ENCODE measurements at regions not wholly inside any gene's neighbourhood (a gene's known extent, or its start where the extent isn't known, plus 50 kb on each side); places are given as distances from the start of the nearest gene placed in this dataset.

GRCh38 chr1:81069856-81070255 lies 730.9 kb upstream of the ADGRL2 start:
- WGBS, 4 donors: 82 to 87% (median 85%) methylated on average over 3 of the region's 3 CpGs
- DNase-seq: no peak

GRCh38 chr1:81068726-81069125 lies 732.0 kb upstream of the ADGRL2 start:
- Histone ChIP-seq H3K27me3 (no peaks in the 10 kb centered on the region), H3K4me1 (replicated peaks in 1 of 2) (no peaks in the 10 kb centered on the region), H3K9me3 (replicated peaks in 1 of 3) (no peaks in the 10 kb centered on the region), H3K36me3 (replicated peaks in 1 of 2) (no peaks in the 10 kb centered on the region), H3K4me3 (no peak overlapping the region), H3K27ac (no peak overlapping the region)
- DNase-seq: no peak
- intact Hi-C loops (cut with DNase I): no loop called here
- TF ChIP-seq, protein P1, sequence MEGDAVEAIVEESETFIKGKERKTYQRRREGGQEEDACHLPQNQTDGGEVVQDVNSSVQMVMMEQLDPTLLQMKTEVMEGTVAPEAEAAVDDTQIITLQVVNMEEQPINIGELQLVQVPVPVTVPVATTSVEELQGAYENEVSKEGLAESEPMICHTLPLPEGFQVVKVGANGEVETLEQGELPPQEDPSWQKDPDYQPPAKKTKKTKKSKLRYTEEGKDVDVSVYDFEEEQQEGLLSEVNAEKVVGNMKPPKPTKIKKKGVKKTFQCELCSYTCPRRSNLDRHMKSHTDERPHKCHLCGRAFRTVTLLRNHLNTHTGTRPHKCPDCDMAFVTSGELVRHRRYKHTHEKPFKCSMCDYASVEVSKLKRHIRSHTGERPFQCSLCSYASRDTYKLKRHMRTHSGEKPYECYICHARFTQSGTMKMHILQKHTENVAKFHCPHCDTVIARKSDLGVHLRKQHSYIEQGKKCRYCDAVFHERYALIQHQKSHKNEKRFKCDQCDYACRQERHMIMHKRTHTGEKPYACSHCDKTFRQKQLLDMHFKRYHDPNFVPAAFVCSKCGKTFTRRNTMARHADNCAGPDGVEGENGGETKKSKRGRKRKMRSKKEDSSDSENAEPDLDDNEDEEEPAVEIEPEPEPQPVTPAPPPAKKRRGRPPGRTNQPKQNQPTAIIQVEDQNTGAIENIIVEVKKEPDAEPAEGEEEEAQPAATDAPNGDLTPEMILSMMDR (IDR thresholded peaks at IDR 0.05): no peak
- TF ChIP-seq POLR2A (IDR thresholded peaks at IDR 0.05): no peak
- WGBS, 4 donors: 57 to 79% (median 62%) methylated on average over 4 of the region's 4 CpGs

More at GRCh38 chr1:81069856-81070255, 730.9 kb upstream of the ADGRL2 start:
- Histone ChIP-seq H3K27me3 (no peaks in the 10 kb centered on the region), H3K4me1 (replicated peaks in 1 of 2) (no peaks in the 10 kb centered on the region), H3K4me3 (no peak overlapping the region), H3K36me3 (replicated peaks in 1 of 2) (no peaks in the 10 kb centered on the region), H3K9me3 (replicated peaks in 1 of 3) (no peaks in the 10 kb centered on the region), H3K27ac (no peak overlapping the region)
- TF ChIP-seq, protein P1 (IDR thresholded peaks at IDR 0.05): no peak
- no peak for TF ChIP-seq POLR2A (IDR thresholded peaks at IDR 0.05)
- intact Hi-C loops (cut with DNase I): no loop called here

DNA sequence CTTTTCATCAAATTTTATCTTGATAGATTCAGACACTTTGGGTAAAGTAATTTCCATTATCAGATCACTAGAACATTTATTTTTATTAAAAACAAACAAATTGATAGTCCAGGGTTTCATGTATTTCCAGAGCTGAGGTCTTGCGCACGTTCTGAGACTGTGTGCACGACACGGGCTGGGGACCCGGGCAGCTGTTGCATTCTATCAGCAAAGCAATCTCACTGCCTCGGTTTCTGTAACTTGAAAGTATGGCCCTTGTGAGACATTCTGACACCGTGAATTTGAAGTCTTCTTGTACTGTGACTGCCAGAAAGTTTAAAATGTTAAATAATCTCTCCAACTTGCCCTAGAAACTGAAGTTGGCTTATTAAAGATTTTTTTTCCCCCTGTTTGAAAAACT lies 746.9 kb upstream of the ADGRL2 start:
- intact Hi-C loops (cut with DNase I): no loop called here
- Histone ChIP-seq H3K9me3 (replicated peaks in 1 of 3) (no peaks in the 10 kb centered on the region), H3K27me3 (no peaks in the 10 kb centered on the region), H3K4me3 (no peak overlapping the region), H3K27ac (no peak overlapping the region), H3K4me1 (replicated peaks in 1 of 2) (no peaks in the 10 kb centered on the region), H3K36me3 (replicated peaks in 1 of 2) (no peaks in the 10 kb centered on the region)
- DNase-seq: no peak
- TF ChIP-seq, protein P1 (IDR thresholded peaks at IDR 0.05): no peak
- TF ChIP-seq POLR2A (IDR thresholded peaks at IDR 0.05): no peak
- 72 to 79% (median 73%) methylated on average over 7 of the region's 7 CpGs for WGBS, 4 donors

DNA sequence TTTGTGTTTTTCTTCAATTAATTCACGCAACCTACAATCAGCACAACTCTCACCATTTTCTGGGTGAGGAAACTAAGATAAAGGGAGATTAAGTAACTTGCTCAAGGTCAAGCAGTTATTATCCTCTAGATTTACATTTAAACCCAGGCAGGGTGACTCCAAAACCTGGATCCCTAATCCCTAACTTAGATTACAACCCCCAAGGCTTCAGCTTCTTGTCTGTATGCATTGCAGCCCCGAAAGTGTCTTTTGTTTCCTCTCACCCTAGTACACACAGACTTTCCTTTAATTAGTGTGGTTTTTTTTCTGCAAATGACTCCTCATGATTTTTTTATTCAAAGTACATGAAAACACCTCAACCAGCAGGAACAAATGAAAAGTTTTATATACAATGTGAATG lies 748.6 kb upstream of the ADGRL2 start:
- no peak overlapping the region for H3K4me3 ChIP-seq
- no peaks in the 10 kb centered on the region for H3K36me3 ChIP-seq (replicated peaks in 1 of 2)
- DNase-seq: no peak
- H3K4me1 ChIP-seq (replicated peaks in 1 of 2): no peaks in the 10 kb centered on the region
- H3K27me3 ChIP-seq: no peaks in the 10 kb centered on the region
- no peaks in the 10 kb centered on the region for H3K9me3 ChIP-seq (replicated peaks in 1 of 3)
- intact Hi-C loops (cut with DNase I): no loop called here
- 84 to 92% (median 89%) methylated on average over 2 of the region's 2 CpGs for WGBS, 4 donors
- H3K27ac ChIP-seq: no peak overlapping the region
- TF ChIP-seq, protein P1 (IDR thresholded peaks at IDR 0.05): no peak
- no peak for TF ChIP-seq POLR2A (IDR thresholded peaks at IDR 0.05)

Data from adrenal gland (tissue), 9 donors.